Fibroblast of skin of back (primary cell): ENCODE measurements at regions not wholly inside any gene's neighbourhood (a gene's known extent, or its start where the extent isn't known, plus 50 kb on each side); places are given as distances from the start of the nearest gene placed in this dataset.
"Not testable (repeated sequence)": the region's sequence is repeated elsewhere in the genome, so short reads cannot be mapped to it uniquely, and the experiment has no call there.

Experiments
- DNase-seq: peaks from one replicate; pipeline ENCODE4 v3.0.0-alpha.2; 2013

GRCh38 chr14:53741479-53742232 lies 215.0 kb downstream of the BMP4 start:
- no peak for DNase-seq

GRCh38 chr14:53740570-53740969 lies 216.1 kb downstream of the BMP4 start:
- DNase-seq = no peak

- DNase-seq = no peak
Measured at GRCh38 chr14:53735916-53736315, 220.7 kb downstream of the BMP4 start.

GRCh38 chr14:53723221-53723620 lies 233.4 kb downstream of the BMP4 start:
- DNase-seq = no peak

GRCh38 chr14:53719536-53719935 lies 237.1 kb downstream of the BMP4 start:
- no peak for DNase-seq

GRCh38 chr14:53716578-53716977 lies 240.0 kb downstream of the BMP4 start:
- DNase-seq = peak; percentile 52

GRCh38 chr14:53715193-53715721 lies 241.4 kb downstream of the BMP4 start:
- peak; percentile 81 for DNase-seq

- no peak for DNase-seq
Measured at GRCh38 chr14:53714495-53715192, 242.0 kb downstream of the BMP4 start.

GRCh38 chr14:53712901-53713300 lies 243.7 kb downstream of the BMP4 start:
- not testable (repeated sequence) for DNase-seq

GRCh38 chr14:53711205-53711604 lies 245.4 kb downstream of the BMP4 start:
- DNase-seq = no peak

GRCh38 chr14:53710615-53711014 lies 246.0 kb downstream of the BMP4 start:
- no peak for DNase-seq

GRCh38 chr14:53709381-53709780 lies 247.2 kb downstream of the BMP4 start:
- no peak for DNase-seq

- DNase-seq = no peak
Measured at GRCh38 chr14:53703457-53703856, 253.2 kb downstream of the BMP4 start.

- DNase-seq = no peak
Measured at GRCh38 chr14:53701108-53701875, 255.3 kb downstream of the BMP4 start.

GRCh38 chr14:53696217-53696965 lies 260.2 kb downstream of the BMP4 start:
- DNase-seq = no peak

- no peak for DNase-seq
Measured at GRCh38 chr14:53695692-53696214, 260.9 kb downstream of the BMP4 start.

GRCh38 chr14:53692885-53693284 lies 263.7 kb downstream of the BMP4 start:
- no peak for DNase-seq

- no peak for DNase-seq
Measured at GRCh38 chr14:53692451-53692850, 264.2 kb downstream of the BMP4 start.

GRCh38 chr14:53683229-53683628 lies 273.4 kb downstream of the BMP4 start:
- no peak for DNase-seq

- DNase-seq = no peak
Measured at GRCh38 chr14:53672526-53672925, 284.1 kb downstream of the BMP4 start.

GRCh38 chr14:53670701-53671100 lies 285.9 kb downstream of the BMP4 start:
- peak; percentile 90 for DNase-seq

GRCh38 chr14:53668897-53669296 lies 287.7 kb downstream of the BMP4 start:
- DNase-seq = peak; percentile 35
